Keratinocyte (primary cell): ENCODE measurements at regions not wholly inside any gene's neighbourhood (a gene's known extent, or its start where the extent isn't known, plus 50 kb on each side); places are given as distances from the start of the nearest gene placed in this dataset.

Source experiments
- DNase-seq: peaks from one replicate; pipeline ENCODE4 v3.0.0-alpha.2; 2011; ENCODE audit warnings: low read depth, missing footprints, low spot score
- FAIRE-seq: peaks from 2 replicates; lab custom pipeline; 2011; peaks lifted over from hg19 to GRCh38; lab: Jason Lieb, UNC
- H2AFZ ChIP-seq: 2 replicates; pipeline ENCODE4 v1.6.0; 2012; ENCODE audit warnings: low read length, control low read depth, inconsistent platforms; ENCODE audit not compliant: control insufficient read depth
- H3K27ac ChIP-seq: 2 replicates; pipeline ENCODE4 v1.5.1; 2011; ENCODE audit warnings: low read length; ENCODE audit not compliant: control insufficient read depth, insufficient read depth
- H3K27me3 ChIP-seq: 3 replicates; pipeline ENCODE4 v1.6.0; 2011; ENCODE audit warnings: low read length; ENCODE audit not compliant: control insufficient read depth, insufficient read depth; ENCODE audit errors: extremely low read depth
- H3K36me3 ChIP-seq, 2 experiments: 2 replicates in 1 of 2; 3 replicates in 1 of 2; pipeline ENCODE4 v1.5.1; 2011; ENCODE audit warnings: low read length in 2 of 2, mild to moderate bottlenecking in 1 of 2; ENCODE audit not compliant: control insufficient read depth in 2 of 2, insufficient read depth in 2 of 2; ENCODE audit errors: extremely low read depth in 1 of 2
- H3K4me1 ChIP-seq: 3 replicates; pipeline ENCODE4 v1.5.1; 2011; ENCODE audit warnings: low read length; ENCODE audit not compliant: control insufficient read depth, insufficient read depth; ENCODE audit errors: extremely low read depth
- H3K4me2 ChIP-seq: 3 replicates; pipeline ENCODE4 v1.6.0; 2011; ENCODE audit warnings: low read depth, low read length; ENCODE audit not compliant: control insufficient read depth, insufficient read depth; ENCODE audit errors: extremely low read depth
- H3K4me3 ChIP-seq, 3 experiments: fragments of 200-600 bp in 1 of 3; sonication (generic) in 1 of 3; 2 replicates in 2 of 3; 3 replicates in 1 of 3; pipeline ENCODE4 v1.5.1; 2011 to 2016; ENCODE audit warnings: low read length in 3 of 3, mild to moderate bottlenecking in 3 of 3, control low read depth in 2 of 3, inconsistent platforms in 1 of 3, low read depth in 1 of 3, mixed read lengths in 1 of 3, mixed run types in 1 of 3, moderate library complexity in 1 of 3; ENCODE audit not compliant: control insufficient read depth in 2 of 3, insufficient read depth in 2 of 3; ENCODE audit errors: extremely low read depth in 1 of 3
- H3K79me2 ChIP-seq: 2 replicates; pipeline ENCODE4 v1.6.0; 2012; ENCODE audit warnings: low read length; ENCODE audit not compliant: control insufficient read depth, insufficient read depth
- H3K9ac ChIP-seq: 3 replicates; pipeline ENCODE4 v1.6.0; 2011; ENCODE audit warnings: low read length; ENCODE audit not compliant: control insufficient read depth, insufficient read depth; ENCODE audit errors: extremely low read depth
- H3K9me1 ChIP-seq: 3 replicates; pipeline ENCODE4 v1.6.0; 2011; ENCODE audit warnings: low read length; ENCODE audit not compliant: control insufficient read depth, insufficient read depth; ENCODE audit errors: extremely low read depth
- H3K9me3 ChIP-seq: 2 replicates; pipeline ENCODE4 v1.5.1; 2012; ENCODE audit warnings: low read depth, low read length; ENCODE audit not compliant: control insufficient read depth
- H4K20me1 ChIP-seq: 3 replicates; pipeline ENCODE4 v1.6.0; 2011; ENCODE audit warnings: low read length; ENCODE audit not compliant: control insufficient read depth, insufficient read depth; ENCODE audit errors: extremely low read depth
- CTCF ChIP-seq, 3 experiments: IDR thresholded peaks in 1 of 3; conservative IDR thresholded peaks in 1 of 3; optimal IDR thresholded peaks in 1 of 3; 2 replicates in 2 of 3; 3 replicates in 1 of 3; pipeline versions ENCODE3 to v1.5.1; 2011; ENCODE audit warnings: low read length in 3 of 3, mild to moderate bottlenecking in 3 of 3, moderate library complexity in 2 of 3, control low read depth in 1 of 3, inconsistent platforms in 1 of 3; ENCODE audit not compliant: insufficient read depth in 2 of 3; ENCODE audit errors: extremely low read depth in 1 of 3
- EZH2 ChIP-seq: IDR thresholded peaks from one replicate; pipeline ENCODE4 v1.6.1; 2012; ENCODE audit warnings: inconsistent platforms, mild to moderate bottlenecking, low read length, moderate library complexity
- dilution Hi-C: fragments of 300-500 bp; cut with MboI; formaldehyde crosslinking; loops from one replicate; pipeline ENCODE4 v1.7.0; 2020; ENCODE audit warnings: low sequenced_read_pairs; ENCODE audit not compliant: extremely low pct_ligation_motif_present

- H3K4me2 ChIP-seq, result no peak overlapping the region
- H3K27ac ChIP-seq, result no peak overlapping the region
- no peaks in the 10 kb centered on the region for H3K36me3 ChIP-seq
- no peaks in the 10 kb centered on the region for H3K4me1 ChIP-seq
- no peak overlapping the region for H3K9ac ChIP-seq
- no peaks in the 10 kb centered on the region for H3K27me3 ChIP-seq
- FAIRE-seq (no peak), DNase-seq (no peak)
- no peak overlapping the region for H3K4me3 ChIP-seq
- TF ChIP-seq EZH2 (no peak), CTCF (optimal IDR thresholded peaks at IDR 0.05 in 1 of 3, IDR thresholded peaks at IDR 0.05 in 1 of 3, conservative IDR thresholded peaks at IDR 0.05 in 1 of 3; ENCODE audit: extremely low read depth in 1 of 3, insufficient read depth in 2 of 3, low read length in 3 of 3) (no peak)
- dilution Hi-C loops, result no loop called here
- no peaks in the 10 kb centered on the region for H3K9me3 ChIP-seq
- no peak overlapping the region for H2AFZ ChIP-seq
- H3K79me2 ChIP-seq, result no peaks in the 10 kb centered on the region
- no peaks in the 10 kb centered on the region for H3K9me1 ChIP-seq
- no peaks in the 10 kb centered on the region for H4K20me1 ChIP-seq
Observed at GRCh38 chr14:37731094-37731493, 135.7 kb downstream of the TTC6 start.

- Histone ChIP-seq H3K79me2 (no peaks in the 10 kb centered on the region), H3K9me1 (no peaks in the 10 kb centered on the region), H3K9ac (no peak overlapping the region), H2AFZ (no peak overlapping the region), H3K27ac (no peak overlapping the region), H4K20me1 (no peaks in the 10 kb centered on the region), H3K4me3 (no peak overlapping the region), H3K9me3 (no peaks in the 10 kb centered on the region), H3K4me2 (no peak overlapping the region), H3K4me1 (no peaks in the 10 kb centered on the region), H3K36me3 (no peaks in the 10 kb centered on the region), H3K27me3 (no peaks in the 10 kb centered on the region)
- no peak for TF ChIP-seq CTCF (optimal IDR thresholded peaks at IDR 0.05 in 1 of 3, IDR thresholded peaks at IDR 0.05 in 1 of 3, conservative IDR thresholded peaks at IDR 0.05 in 1 of 3; ENCODE audit: extremely low read depth in 1 of 3, insufficient read depth in 2 of 3, low read length in 3 of 3)
- no peak for TF ChIP-seq EZH2
- DNase-seq (no peak), FAIRE-seq (no peak)
- dilution Hi-C loops, result no loop called here
Observed at GRCh38 chr14:37745657-37746056, 150.2 kb downstream of the TTC6 start.
